HEK293 (cell line): ENCODE measurements at regions not wholly inside any gene's neighbourhood (a gene's known extent, or its start where the extent isn't known, plus 50 kb on each side); places are given as distances from the start of the nearest gene placed in this dataset.
A peak's percentile ranks its signal among the peaks of the same experiment; 100 is the strongest.
"Not testable (repeated sequence)": the region's sequence is repeated elsewhere in the genome, so short reads cannot be mapped to it uniquely, and the experiment has no call there.

Source experiments
- CTCF ChIA-PET: fragments of 350-600 bp; formaldehyde crosslinking; extraction: SDS; loops from one replicate; lab custom pipeline; 2021; ENCODE audit warnings: antibody characterized with exemption; lab: Yijun Ruan, JAX
- POLR2A ChIA-PET: fragments of 300-600 bp; formaldehyde crosslinking; extraction: SDS; loops from one replicate; lab custom pipeline; 2020; ENCODE audit warnings: antibody characterized with exemption, inconsistent platforms; lab: Yijun Ruan, JAX
- H3K27ac ChIP-seq: fragments of 200-500 bp; sonication (Bioruptor generic); 2 replicates; pipeline ENCODE4 v1.5.1; 2014; ENCODE audit warnings: low read depth, low read length, control low read depth, inconsistent platforms; ENCODE audit errors: extremely low read depth
- H3K36me3 ChIP-seq, 2 experiments: fragments of 200-500 bp in 1 of 2; sonication (Bioruptor generic) in 1 of 2; 1 replicate in 1 of 2; 2 replicates in 1 of 2; pipeline ENCODE4 v1.5.1; 2014 to 2017; ENCODE audit warnings: inconsistent platforms in 2 of 2, low read length in 2 of 2; ENCODE audit not compliant: control insufficient read depth in 2 of 2, insufficient read depth in 1 of 2
- H3K4me1 ChIP-seq: fragments of 200-500 bp; sonication (Bioruptor generic); 2 replicates; pipeline ENCODE4 v1.5.1; 2014; ENCODE audit warnings: mild to moderate bottlenecking, low read length, inconsistent platforms; ENCODE audit not compliant: control insufficient read depth, insufficient read depth
- H3K4me3 ChIP-seq: 2 replicates; pipeline ENCODE4 v1.5.1; 2011; ENCODE audit warnings: low read depth, mild to moderate bottlenecking, control low read depth, low read length, moderate library complexity
- H3K9me3 ChIP-seq: fragments of 200-500 bp; sonication (Bioruptor generic); 2 replicates; pipeline ENCODE4 v1.5.1; 2014; ENCODE audit warnings: low read depth, low read length, inconsistent platforms; ENCODE audit not compliant: control insufficient read depth, insufficient read depth
- FEZF1 ChIP-seq: fragments of 450-650 bp; formaldehyde crosslinking; IDR thresholded peaks from 2 replicates; pipeline ENCODE4 v1.5.1; 2016; ENCODE audit warnings: missing biosample characterization, missing genetic modification characterization
- GLI2 ChIP-seq: fragments of 450-650 bp; formaldehyde crosslinking; IDR thresholded peaks from 2 replicates; pipeline ENCODE4; 2017; ENCODE audit warnings: missing biosample characterization, missing genetic modification characterization, low read depth, borderline replicate concordance
- IKZF3 ChIP-seq: fragments of 450-650 bp; IDR thresholded peaks from 2 replicates; pipeline ENCODE4 v1.5.0; 2018; ENCODE audit warnings: missing biosample characterization, mild to moderate bottlenecking, missing genetic modification characterization, moderate library complexity
- MYNN ChIP-seq: fragments of 450-650 bp; formaldehyde crosslinking; IDR thresholded peaks from 2 replicates; pipeline ENCODE4 v1.5.1; 2016; ENCODE audit warnings: missing biosample characterization, missing genetic modification characterization, borderline replicate concordance
- SALL2 ChIP-seq: fragments of 450-650 bp; formaldehyde crosslinking; IDR thresholded peaks from 2 replicates; pipeline ENCODE4 v1.5.0; 2017; ENCODE audit warnings: missing biosample characterization, mild to moderate bottlenecking, missing genetic modification characterization, borderline replicate concordance
- SETDB1 ChIP-seq: IDR thresholded peaks from one replicate; pipeline ENCODE4 v1.6.1; 2017; ENCODE audit warnings: mild to moderate bottlenecking, low read length, moderate library complexity, mixed read lengths; ENCODE audit not compliant: insufficient read length
- SP2 ChIP-seq: fragments of 450-650 bp; formaldehyde crosslinking; IDR thresholded peaks from 2 replicates; pipeline ENCODE4 v1.5.1; 2016; ENCODE audit warnings: missing biosample characterization, missing genetic modification characterization
- SP7 ChIP-seq: fragments of 450-650 bp; formaldehyde crosslinking; IDR thresholded peaks from 2 replicates; pipeline ENCODE4 v1.5.1; 2016; ENCODE audit warnings: missing biosample characterization, missing genetic modification characterization
- TRIM28 ChIP-seq: IDR thresholded peaks from 2 replicates; pipeline ENCODE4 v1.6.1; 2011; ENCODE audit warnings: low read length, control low read depth, borderline replicate concordance
- YY1 ChIP-seq: fragments of 450-650 bp; formaldehyde crosslinking; IDR thresholded peaks from 2 replicates; pipeline ENCODE4 v1.5.1; 2018; ENCODE audit warnings: missing biosample characterization, missing genetic modification characterization
- ZBTB17 ChIP-seq: fragments of 450-650 bp; formaldehyde crosslinking; IDR thresholded peaks from 2 replicates; pipeline ENCODE4 v1.5.1; 2016; ENCODE audit warnings: missing biosample characterization, missing genetic modification characterization
- ZBTB8A ChIP-seq: fragments of 450-650 bp; formaldehyde crosslinking; IDR thresholded peaks from 2 replicates; pipeline ENCODE4 v1.5.1; 2016; ENCODE audit warnings: missing biosample characterization, missing genetic modification characterization
- ZEB2 ChIP-seq: fragments of 450-650 bp; formaldehyde crosslinking; IDR thresholded peaks from 2 replicates; pipeline ENCODE4 v1.5.1; 2016; ENCODE audit warnings: missing biosample characterization, missing genetic modification characterization
- ZNF169 ChIP-seq: fragments of 450-650 bp; formaldehyde crosslinking; IDR thresholded peaks from 2 replicates; pipeline ENCODE4 v1.5.1; 2016; ENCODE audit warnings: missing biosample characterization, missing genetic modification characterization
- ZNF341 ChIP-seq: fragments of 450-650 bp; formaldehyde crosslinking; IDR thresholded peaks from 2 replicates; pipeline ENCODE4; 2016; ENCODE audit warnings: low read depth, missing biosample characterization, missing genetic modification characterization
- ZNF354C ChIP-seq: fragments of 450-650 bp; formaldehyde crosslinking; IDR thresholded peaks from 2 replicates; pipeline ENCODE4 v1.5.1; 2016; ENCODE audit warnings: missing biosample characterization, missing genetic modification characterization, low read depth, borderline replicate concordance
- ZNF48 ChIP-seq: fragments of 450-650 bp; formaldehyde crosslinking; IDR thresholded peaks from 2 replicates; pipeline ENCODE4 v1.5.1; 2016; ENCODE audit warnings: missing biosample characterization, missing genetic modification characterization
- ZNF600 ChIP-seq: fragments of 450-650 bp; formaldehyde crosslinking; IDR thresholded peaks from 2 replicates; pipeline ENCODE4 v1.5.1; 2016; ENCODE audit warnings: missing biosample characterization, missing genetic modification characterization
- ZNF654 ChIP-seq: fragments of 450-650 bp; formaldehyde crosslinking; IDR thresholded peaks from 2 replicates; pipeline ENCODE4 v1.5.1; 2016; ENCODE audit warnings: low read depth, missing biosample characterization, missing genetic modification characterization
- TF ChIP-seq, protein P1 (sequence below): fragments of 450-650 bp; formaldehyde crosslinking; IDR thresholded peaks from 2 replicates; pipeline ENCODE4 v1.5.1; 2016; ENCODE audit warnings: missing biosample characterization, missing genetic modification characterization
- TF ChIP-seq, protein P2 (sequence below): fragments of 450-650 bp; formaldehyde crosslinking; IDR thresholded peaks from 2 replicates; pipeline ENCODE4 v1.5.1; 2017; ENCODE audit warnings: missing biosample characterization, missing genetic modification characterization
- TF ChIP-seq, protein P3 (sequence below): fragments of 450-650 bp; formaldehyde crosslinking; IDR thresholded peaks from 2 replicates; pipeline ENCODE4 v1.5.1; 2016; ENCODE audit warnings: missing biosample characterization, missing genetic modification characterization

DNA sequence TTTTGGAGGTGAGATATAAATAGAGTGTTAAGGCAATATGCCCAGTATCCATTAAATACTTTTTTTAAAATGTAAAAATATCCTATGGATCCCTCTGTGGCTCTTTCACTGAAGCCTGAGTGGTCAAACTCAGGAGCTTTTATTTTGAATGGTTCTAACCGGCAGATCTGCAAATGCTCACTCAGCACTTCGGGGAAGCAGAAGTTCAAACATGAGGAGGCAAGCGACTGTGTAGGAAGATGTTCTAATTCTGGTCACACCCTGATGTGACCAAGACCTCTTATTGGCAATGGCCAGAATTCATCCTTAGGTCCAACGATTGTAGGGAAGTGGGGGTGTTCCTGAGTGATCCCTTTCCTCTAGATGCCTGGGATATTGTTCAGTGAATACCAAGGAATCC is 168.8 kb downstream of the CDCA7 start:
- no peak for TF ChIP-seq SALL2 (tag by site-specific recombination)
- TF ChIP-seq ZBTB17 (tag by site-specific recombination): 0 out of 2 replicates have a peak, but pooled peaks have one; percentile 14
- peak; percentile 66; the same call in 1 of the 2 replicates for TF ChIP-seq MYNN (tag by site-specific recombination)
- Histone ChIP-seq H3K4me1 (no peaks in the 10 kb centered on the region), H3K27ac (no peak overlapping the region), H3K36me3 (no peaks in the 10 kb centered on the region), H3K4me3 (no peak overlapping the region), H3K9me3 (no peaks in the 10 kb centered on the region)
- POLR2A ChIA-PET: no interaction called here
- CTCF ChIA-PET: no interaction called here

DNA sequence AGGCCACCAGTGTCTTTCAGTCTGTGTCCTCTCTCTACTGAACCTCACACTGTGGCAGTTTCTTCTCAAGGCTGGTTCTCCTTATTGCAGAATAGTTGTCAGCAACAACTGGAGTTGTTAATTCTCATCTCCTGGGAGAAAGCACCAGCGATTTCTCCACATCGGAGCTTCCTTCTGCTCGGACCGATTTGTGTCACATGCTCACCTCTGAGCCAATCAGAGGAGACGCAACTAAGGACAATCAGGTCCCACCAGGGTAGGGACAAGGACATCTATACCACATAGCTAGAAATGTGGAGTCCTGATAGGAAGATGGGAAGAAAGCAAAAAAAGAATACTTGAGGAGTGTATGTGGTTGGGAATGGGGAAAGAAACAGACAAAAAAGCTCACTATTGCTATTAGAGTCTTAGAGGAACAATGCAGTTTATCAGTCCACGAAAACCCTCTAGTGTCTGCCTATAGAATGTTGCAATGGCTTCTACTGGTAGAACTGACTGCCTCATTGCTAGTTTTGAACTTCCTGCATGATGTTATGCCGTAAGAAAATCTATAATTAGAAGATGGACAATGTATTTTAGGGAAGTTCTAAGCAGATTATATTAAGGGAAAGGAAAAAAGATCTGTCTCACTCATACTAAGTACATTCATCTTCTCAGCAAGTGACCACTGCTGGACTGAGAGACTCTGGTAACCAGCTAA is 169.7 kb downstream of the CDCA7 start:
- H3K36me3 ChIP-seq: no peaks in the 10 kb centered on the region
- H3K4me1 ChIP-seq: no peaks in the 10 kb centered on the region
- POLR2A ChIA-PET: no interaction called here
- H3K27ac ChIP-seq: no peak overlapping the region
- no peaks in the 10 kb centered on the region for H3K9me3 ChIP-seq
- H3K4me3 ChIP-seq: no peak overlapping the region
- CTCF ChIA-PET: no interaction called here
- TF ChIP-seq ZNF48 (no peak), SP7 (tag by site-specific recombination) (no peak), ZNF600 (tag by site-specific recombination) (no peak)
- TF ChIP-seq, protein P1, sequence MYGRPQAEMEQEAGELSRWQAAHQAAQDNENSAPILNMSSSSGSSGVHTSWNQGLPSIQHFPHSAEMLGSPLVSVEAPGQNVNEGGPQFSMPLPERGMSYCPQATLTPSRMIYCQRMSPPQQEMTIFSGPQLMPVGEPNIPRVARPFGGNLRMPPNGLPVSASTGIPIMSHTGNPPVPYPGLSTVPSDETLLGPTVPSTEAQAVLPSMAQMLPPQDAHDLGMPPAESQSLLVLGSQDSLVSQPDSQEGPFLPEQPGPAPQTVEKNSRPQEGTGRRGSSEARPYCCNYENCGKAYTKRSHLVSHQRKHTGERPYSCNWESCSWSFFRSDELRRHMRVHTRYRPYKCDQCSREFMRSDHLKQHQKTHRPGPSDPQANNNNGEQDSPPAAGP (tag by site-specific recombination): no peak

DNA sequence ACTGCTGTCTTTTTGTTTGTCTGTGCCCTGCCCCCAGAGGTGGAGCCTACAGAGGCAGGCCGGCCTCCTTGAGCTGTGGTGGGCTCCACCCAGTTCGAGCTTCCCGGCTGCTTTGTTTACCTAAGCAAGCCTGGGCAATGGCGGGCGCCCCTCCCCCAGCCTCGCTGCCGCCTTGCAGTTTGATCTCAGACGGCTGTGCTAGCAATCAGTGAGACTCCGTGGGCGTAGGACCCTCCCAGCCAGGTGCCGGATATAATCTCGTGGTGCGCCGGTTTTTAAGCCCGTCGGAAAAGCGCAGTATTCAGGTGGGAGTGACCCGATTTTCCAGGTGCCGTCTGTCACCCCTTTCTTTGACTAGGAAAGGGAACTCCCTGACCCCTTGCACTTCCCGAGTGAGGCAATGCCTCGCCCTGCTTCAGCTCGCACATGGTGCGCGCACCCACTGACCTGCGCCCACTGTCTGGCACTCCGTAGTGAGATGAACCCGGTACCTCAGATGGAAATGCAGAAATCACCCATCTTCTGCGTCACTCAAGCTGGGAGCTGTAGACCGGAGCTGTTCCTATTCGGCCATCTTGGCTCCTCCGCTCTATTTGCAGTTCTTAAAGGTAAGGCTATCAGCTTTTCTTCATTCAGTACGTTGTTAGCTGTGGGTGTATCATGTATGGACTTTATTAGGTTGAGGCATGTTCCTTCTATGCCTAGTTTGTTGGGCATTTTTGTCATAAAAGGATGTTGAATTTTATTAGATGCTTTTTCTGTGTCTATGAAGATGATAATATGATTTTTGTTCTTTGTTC is 178.3 kb downstream of the CDCA7 start:
- TF ChIP-seq ZNF341 (tag by site-specific recombination): peak; percentile 42
- 0 out of 2 replicates have a peak, but pooled peaks have one; percentile 12 for TF ChIP-seq SP2
- peak; percentile 41; the same call in 1 of the 2 replicates for TF ChIP-seq YY1 (tag by site-specific recombination)
- 0 out of 2 replicates have a peak, but pooled peaks have one; percentile 17 for TF ChIP-seq ZEB2
- peak; percentile 66; the same call in 1 of the 2 replicates for TF ChIP-seq TRIM28
- peak; percentile 66 for TF ChIP-seq ZBTB8A
- peak; percentile 55 for TF ChIP-seq SETDB1
- POLR2A ChIA-PET, H3K27ac ChIP-seq: not testable (repeated sequence)

DNA sequence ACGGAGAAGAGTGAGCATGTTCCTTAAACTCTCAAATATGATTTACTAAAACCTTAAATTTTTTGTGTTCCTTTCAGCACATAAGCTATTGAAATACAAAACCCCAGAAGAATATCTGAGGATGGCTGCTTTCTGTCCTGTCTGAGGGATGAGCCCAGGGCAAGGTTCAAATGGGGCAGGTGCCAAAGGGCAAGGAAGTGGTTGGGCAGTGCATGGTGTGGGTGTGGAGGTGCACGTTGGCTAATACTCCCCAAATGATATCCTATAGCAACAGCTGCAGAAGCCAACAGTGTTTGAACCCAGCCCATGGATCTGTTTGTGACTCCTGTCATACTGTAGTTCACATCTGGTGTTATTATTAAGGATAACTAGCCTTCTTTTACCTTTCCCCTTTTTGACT is 183.0 kb downstream of the CDCA7 start:
- Histone ChIP-seq H3K9me3 (no peaks in the 10 kb centered on the region), H3K36me3 (no peaks in the 10 kb centered on the region), H3K27ac (no peak overlapping the region), H3K4me3 (no peak overlapping the region), H3K4me1 (no peaks in the 10 kb centered on the region)
- ChIA-PET POLR2A (no interaction called here), CTCF (interaction anchor here (0.6 kb wide), 1 partner anchor 123 kb away, joined by 9 read pairs; no protein-coding TSS in a partner anchor)
- TF ChIP-seq, protein P2, sequence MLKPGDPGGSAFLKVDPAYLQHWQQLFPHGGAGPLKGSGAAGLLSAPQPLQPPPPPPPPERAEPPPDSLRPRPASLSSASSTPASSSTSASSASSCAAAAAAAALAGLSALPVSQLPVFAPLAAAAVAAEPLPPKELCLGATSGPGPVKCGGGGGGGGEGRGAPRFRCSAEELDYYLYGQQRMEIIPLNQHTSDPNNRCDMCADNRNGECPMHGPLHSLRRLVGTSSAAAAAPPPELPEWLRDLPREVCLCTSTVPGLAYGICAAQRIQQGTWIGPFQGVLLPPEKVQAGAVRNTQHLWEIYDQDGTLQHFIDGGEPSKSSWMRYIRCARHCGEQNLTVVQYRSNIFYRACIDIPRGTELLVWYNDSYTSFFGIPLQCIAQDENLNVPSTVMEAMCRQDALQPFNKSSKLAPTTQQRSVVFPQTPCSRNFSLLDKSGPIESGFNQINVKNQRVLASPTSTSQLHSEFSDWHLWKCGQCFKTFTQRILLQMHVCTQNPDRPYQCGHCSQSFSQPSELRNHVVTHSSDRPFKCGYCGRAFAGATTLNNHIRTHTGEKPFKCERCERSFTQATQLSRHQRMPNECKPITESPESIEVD: no peak
- TF ChIP-seq, protein P3, sequence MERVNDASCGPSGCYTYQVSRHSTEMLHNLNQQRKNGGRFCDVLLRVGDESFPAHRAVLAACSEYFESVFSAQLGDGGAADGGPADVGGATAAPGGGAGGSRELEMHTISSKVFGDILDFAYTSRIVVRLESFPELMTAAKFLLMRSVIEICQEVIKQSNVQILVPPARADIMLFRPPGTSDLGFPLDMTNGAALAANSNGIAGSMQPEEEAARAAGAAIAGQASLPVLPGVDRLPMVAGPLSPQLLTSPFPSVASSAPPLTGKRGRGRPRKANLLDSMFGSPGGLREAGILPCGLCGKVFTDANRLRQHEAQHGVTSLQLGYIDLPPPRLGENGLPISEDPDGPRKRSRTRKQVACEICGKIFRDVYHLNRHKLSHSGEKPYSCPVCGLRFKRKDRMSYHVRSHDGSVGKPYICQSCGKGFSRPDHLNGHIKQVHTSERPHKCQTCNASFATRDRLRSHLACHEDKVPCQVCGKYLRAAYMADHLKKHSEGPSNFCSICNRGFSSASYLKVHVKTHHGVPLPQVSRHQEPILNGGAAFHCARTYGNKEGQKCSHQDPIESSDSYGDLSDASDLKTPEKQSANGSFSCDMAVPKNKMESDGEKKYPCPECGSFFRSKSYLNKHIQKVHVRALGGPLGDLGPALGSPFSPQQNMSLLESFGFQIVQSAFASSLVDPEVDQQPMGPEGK (tag by site-specific recombination): no peak
- TF ChIP-seq GLI2 (tag by site-specific recombination) (no peak), ZNF654 (tag by site-specific recombination) (no peak), FEZF1 (tag by site-specific recombination) (no peak), ZNF169 (tag by site-specific recombination) (no peak), ZNF354C (tag by site-specific recombination) (no peak), IKZF3 (tag by site-specific recombination) (no peak)

More for the DNA sequence above, 178.3 kb downstream of the CDCA7 start:
- H3K4me3 ChIP-seq, H3K9me3 ChIP-seq, H3K4me1 ChIP-seq, H3K36me3 ChIP-seq, CTCF ChIA-PET: not testable (repeated sequence)
